ENCODE measurements at regions not wholly inside any gene's neighbourhood (a gene's known extent, or its start where the extent isn't known, plus 50 kb on each side); places are given as distances from the start of the nearest gene placed in this dataset.
"Not testable (repeated sequence)": the region's sequence is repeated elsewhere in the genome, so short reads cannot be mapped to it uniquely, and the experiment has no call there.

DNA sequence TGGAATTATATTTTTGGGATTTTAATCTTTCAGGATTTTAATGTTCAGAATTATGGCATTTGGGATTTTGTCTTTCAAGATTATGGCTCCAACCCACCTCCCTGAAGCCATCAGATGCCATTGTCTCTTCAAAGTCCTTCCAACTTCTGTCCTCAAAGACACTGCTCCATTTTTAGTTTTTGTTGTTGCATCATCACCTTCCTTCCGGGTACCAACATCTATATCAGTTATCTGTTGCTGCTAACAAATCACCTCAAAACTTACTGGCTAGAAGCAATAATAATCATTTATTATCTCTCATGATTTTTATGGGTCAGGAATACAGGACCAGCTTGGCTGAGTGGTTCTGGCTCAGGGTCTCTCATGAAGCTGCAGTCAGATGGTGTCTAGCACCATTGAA is 138.8 kb upstream of the ZBED5 start:
- no peak for DNase-seq

DNA sequence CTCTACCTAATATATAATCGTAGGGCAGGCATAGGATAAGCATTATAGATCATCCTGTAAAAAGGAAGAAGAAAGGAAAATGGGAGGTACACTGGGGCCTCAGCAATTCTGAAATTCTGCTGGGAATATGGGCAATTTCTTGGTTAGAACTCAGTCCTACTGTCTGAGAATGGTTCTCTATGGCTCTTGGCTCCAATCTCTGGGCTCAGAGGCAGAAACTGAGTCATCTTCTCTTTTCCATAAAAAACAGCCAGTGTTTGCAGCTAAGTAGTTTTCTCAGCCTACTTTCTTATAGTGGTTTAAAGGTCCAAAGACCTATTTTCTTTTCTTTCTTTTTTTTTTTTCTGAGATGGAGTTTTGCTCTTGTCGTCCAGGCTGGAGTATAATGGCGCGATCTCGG is 135.8 kb upstream of the ZBED5 start:
- DNase-seq, result no peak

DNA sequence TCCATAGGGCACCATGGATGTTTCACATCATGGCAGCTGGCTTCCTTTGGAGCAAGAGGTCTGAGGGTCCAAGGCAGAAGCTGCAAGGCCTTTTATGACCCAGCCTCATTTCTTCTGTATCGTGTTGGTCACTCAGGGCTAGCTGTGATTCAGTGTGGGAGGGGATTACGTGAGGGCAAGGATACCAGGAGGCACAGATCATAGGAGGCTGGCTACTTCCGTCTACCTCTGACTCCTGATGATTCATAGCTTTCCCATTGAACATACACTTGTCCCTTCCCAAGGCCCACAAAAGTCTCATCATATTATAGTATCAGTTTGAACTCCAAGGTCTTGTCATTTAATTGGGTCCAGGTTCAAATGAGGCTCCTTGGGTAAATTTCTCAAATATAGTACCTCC is 135.3 kb upstream of the ZBED5 start:
- no peak for DNase-seq

DNA sequence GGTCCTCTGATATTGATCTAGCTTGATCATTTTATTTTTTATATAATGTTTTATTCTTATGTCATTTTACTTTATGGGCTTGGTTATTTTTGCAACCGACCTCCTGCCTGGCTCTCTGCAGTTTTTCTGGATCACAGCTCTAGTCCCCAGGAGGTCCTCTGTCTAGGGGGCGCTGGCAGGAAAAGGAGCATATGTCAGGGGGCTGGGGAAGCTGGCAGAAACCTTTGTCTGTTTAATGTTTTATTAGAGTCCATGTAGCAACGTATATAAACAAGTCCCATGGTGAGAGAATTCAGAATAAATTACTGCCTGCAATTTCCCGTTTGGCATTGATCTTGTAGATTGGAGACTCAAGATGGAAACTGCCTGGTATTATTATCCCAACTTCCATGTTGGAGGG is 133.5 kb upstream of the ZBED5 start:
- DNase-seq, result no peak

DNA sequence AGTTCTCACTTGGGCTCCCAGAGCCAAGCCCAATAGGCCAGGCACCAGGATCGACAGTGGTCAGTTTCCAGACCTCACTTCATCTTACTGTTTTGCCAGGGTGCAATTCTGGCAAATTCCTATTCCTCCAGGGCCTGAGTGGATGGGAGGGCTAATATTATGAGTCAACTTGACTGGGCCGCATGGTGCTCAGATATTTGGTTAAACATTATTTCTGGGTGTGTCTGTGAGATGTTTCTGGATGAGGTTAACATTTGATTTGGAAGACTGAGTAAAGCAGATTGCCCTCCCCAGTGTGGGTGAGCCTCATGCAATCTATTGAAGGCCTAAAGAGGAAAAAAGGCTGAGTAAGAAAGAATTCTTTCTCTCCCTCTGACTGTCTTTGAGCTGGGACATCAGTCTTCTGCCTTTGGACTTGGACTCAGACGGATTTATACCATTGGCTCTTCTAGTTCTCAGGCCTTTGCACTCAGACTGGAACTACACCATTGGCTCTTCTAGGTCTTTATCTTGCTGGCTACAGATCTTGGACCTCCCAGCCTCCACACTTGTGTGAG is 132.9 kb upstream of the ZBED5 start:
- no peak for DNase-seq

DNA sequence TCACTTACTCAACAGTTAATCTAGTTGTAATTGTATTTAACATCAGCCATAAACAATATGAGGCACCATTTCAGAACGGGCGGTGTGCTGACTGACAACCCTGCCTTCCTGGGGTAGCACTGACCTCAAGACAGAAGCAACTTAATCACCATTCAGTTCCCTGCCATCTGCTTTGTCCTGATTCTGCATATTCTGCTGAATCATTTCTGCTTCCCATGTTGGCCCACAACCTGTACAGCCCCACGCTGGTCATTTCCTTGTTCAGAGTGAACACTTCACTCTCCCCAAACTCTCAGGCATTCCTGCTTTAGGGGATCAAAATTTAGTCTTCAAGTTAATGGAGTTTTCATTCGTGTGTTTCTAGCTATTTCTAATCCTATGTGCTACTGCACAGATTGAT is 132.3 kb upstream of the ZBED5 start:
- DNase-seq, result no peak

DNA sequence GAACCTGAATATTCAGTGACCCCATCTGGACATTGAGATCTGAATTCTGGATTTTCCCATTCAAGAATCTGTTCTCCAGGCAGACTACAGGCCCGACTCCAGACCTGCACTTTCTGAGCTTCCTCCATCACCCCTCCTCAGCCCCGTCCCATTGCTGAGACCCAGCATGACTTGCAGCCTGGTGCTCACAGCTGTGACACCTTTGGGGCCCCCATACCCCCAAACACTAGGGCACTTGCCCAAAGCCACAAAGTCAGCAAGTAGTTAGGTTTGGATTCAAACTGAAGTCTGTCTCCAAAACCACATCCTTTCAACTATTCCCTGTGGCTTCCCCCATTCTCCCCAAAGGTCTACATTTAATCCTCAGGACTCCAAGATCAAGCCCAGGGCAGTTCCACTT is 128.2 kb upstream of the ZBED5 start:
- no peak for DNase-seq

DNA sequence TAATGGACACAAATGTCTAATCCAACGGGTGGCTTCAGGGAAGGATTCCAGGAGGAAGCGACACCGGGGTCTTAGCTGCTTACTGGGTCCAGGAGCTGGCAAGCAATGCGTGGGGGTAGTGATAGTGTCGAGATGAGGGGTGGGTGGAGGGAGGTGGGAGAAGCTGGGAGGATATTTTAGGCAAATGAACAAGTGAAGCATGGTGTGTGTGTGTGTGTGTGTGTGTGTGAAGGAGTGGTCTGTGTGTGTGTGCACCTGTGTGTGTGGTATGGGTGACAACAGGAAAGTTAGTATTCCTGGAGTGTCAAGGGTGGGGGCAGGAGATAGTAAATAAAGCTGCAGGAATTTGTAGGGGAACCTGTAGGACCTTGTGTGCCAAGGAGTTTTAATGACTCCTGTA is 126.9 kb upstream of the ZBED5 start:
- DNase-seq, result no peak

DNA sequence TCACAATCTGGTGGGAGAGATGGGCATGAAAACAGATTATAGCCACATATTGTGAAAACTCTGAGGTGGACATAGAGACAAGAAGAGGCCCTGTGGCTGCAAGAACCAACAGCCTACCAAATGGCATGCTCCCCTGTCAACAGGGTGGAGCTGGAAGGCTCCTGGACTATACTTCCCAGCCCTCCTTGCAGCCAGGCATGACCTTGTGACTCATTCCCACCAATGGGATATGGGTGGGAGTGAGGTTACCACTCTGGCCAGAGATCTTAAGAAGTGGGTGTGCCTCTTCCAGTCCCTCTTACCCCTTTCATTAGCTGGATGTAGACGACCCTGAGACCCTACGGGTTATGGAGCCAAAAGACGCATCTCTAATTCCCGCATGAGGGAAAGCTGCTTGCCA is 126.4 kb upstream of the ZBED5 start:
- no peak for DNase-seq

DNA sequence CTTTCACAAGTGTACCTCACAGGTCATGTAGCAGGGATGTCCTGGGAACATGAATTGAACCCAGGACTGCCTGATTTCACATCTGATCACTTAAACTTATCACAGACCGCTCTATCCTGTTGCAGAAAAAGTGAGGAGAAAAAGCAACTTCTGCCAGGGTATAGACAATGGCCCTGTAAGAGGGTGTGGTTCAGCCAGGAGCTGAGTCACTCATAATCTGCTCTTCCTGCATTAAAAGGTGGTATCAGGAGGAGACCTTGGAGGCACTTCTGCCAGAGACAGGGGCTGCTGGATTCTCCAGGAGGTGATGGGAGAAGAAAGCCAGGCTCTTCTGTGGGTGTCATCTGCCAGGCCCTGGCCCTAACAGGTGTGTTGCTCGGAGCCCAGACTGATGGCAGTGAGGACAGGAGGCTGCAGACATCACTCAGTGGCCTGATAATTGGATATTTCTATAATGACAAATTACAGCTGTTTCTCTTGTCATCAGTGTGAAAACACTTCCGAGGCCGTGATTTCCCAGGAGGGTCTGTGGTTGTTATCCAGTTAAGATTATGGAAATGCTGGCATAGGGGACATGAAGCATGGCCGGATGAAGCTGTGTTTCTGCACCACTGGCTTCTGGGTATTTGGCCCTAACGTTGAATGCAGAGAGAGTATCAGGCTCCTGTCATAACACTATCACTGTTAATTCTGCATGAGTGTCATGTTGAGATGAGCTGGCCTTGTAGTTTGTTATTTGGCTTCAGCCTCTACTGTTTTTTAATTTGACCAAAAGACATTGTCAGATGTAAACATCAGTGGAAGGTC is 125.1 kb upstream of the ZBED5 start:
- no peak for DNase-seq

DNA sequence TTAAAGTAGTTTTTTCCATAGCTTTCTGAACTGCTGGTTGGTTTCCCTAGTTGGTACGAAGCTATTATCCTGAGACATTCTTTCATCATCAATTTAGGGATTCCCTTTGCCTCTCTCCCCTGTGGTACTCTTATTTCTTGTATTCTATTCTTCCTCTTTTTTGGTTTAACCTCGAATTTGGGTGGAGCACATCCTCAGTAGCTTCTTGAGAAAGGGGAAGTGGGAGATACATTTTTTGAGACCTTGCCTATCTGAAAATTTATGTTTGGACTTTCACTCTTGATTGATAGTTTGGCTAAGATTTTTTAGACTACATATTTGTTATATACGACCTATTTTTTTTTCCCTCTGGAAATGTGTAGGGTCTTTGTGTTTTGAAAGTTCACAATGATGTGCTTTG is 121.7 kb upstream of the ZBED5 start:
- DNase-seq, result no peak

DNA sequence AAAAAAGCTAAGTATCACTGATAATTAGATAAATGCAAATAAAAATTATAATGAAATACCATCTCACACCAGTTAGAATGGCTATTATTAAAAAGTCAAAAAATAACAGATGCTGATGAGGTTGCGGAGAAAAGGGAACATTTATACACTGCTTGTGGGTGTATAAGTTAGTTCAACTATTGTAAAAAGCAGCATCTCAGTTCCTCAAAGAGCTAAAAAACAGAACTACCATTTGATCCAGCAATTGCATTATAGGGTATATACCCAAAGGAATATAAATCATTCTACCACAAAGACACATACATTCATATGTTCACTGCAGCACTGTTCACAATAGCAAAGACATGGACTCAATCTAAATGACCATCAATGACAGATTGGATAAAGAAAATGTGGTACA is 120.3 kb upstream of the ZBED5 start:
- DNase-seq, result no peak

DNA sequence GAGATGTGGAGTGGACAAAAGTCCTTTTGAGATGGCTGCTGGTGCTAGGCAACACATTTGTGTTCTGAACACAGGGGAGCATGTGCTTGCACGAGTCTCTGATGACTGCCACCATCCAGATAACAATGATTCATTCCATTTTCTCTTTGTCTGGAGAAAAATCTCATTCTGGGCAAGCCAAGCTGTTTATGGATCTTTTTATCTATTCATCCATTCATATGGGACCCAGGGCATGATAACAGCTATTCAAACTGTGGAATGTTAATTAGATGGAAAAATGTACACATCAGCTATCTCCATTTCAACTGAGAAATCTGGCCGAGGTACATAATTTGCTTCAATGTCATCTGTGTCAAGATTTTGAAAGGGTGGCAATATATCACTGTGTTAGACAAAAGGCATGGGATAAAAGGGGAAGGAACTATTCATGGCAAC is 117.5 kb upstream of the ZBED5 start:
- DNase-seq, result no peak

DNA sequence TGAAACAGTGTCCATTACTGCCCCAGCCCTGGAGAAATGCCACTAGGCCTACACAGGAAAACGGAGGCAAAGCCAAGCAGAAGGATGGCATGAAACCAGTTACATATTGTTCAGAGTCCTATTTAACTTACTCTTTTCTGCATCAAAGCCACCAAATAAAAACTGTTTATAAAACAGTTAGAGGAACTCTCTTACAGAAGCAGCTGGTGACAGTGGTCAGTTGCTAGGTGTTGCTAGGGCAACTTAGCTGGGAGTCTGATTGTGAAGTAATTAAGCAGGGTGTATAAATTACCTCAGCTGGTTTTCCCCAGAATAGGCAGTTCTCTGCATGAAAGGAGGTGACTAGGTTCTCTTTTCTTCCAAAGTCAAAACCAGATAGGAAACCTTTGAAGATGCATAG is 115.6 kb upstream of the ZBED5 start:
- no peak for DNase-seq

DNA sequence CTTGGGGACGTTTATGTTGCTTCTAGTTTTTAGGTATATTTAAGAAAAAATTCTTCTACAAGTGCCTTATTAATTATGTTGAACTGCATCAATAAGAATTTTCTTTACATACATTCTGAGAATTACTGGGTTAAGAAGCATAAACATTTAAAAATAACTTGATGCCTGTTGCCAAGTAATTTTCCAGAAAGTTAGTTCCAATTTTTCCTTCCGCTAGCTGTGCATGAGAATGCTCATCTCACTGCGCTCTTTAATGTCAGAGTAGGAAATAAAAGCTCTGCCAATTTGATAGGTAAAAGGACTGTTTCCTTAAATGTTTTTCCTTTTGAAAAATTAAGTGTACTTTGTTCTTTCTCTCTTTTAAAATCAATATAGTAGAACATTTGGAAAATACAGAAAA is 113.1 kb upstream of the ZBED5 start:
- DNase-seq, result no peak

DNA sequence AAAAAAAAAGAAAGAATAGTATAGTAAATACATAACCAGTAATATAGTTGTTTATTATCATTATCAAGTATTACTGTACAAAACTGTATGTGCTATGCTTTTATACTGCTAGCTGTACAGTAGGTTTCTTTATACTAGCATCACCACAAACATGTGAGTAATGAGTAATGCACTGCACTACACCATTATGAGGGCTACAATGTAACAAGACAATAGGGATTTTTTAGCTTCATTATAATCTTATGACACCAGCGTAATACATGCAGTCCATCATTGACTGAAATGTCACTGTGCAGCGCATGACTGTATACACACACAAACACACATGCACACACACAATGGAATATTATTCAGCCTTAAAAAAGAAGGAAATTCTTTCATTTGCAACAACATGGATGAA is 111.5 kb upstream of the ZBED5 start:
- DNase-seq, result no peak

DNA sequence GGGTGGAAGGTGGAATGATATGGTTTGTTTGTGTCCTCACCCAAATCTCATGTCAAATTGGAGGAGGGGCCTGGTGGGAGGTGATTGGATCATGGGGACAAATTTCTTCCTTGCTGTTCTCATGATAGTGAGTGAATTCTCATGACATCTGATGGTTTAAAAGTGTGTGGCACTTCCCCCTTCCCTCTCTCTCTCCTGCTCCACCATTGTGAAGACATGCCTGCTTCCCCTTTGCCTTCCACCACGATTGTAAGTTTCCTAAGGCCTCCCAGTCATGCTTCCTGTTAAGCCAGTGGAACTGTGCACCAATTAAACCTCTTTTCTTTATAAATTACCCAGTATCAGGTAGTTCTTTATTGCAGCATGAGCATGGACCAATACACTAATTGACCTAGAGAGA is 99.0 kb upstream of the ZBED5 start:
- not testable (repeated sequence) for DNase-seq

DNA sequence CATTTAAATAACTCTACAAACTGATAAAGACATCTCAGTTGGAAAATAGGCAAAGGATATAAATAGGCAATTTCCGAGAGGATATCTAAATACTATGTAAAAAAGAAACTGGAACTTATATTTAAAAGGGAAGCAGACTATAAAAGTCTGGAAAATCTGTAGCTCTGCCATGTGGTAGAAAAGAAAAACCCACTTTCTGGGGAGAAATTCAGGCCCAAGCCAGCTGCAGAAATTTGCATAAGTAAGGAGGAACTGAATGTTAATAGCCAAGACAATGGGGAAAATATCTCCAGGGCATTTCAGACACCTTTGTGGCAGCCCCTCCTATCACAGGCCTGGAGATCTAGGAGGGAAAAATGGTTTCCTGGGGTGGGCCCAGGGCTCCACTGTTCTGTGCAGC is 97.8 kb upstream of the ZBED5 start:
- DNase-seq, result no peak

DNA sequence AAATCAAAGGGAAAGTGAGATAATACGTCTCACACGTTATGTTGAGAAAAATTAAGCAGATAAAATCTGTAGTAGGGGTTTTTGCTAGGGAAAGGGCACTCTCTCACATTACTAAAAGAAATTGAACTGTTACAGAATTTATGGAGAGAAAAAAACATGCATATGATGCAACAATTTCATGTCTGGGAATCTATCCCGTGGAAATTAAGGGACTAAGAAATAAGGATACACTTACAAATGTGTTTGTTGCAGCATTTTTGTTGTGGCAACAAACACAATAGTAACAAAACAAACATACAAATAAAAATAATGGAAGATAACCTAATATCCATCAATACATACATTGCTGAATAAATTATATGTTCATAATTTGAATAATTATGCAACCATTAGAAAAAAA is 96.3 kb upstream of the ZBED5 start:
- no peak for DNase-seq

DNA sequence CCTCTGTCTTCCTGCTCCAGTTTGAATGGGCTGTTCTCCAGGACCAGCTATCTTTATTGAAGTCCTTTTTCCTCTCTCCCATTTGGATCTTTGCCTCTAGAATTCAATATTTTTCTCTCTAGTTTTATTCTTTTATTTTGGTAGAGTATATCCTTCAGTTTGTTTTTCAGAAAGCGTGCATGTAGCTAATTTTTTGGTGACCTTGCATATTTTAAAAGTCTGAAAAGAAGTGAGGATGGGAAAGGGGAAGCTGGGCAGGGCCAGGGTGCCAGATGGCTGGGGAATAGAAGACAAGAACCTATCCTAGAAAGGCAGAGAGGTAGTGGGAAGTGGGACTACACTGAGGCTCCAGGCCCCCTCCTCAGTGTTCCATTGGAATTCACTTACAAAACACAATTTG is 95.0 kb upstream of the ZBED5 start:
- DNase-seq, result no peak

DNA sequence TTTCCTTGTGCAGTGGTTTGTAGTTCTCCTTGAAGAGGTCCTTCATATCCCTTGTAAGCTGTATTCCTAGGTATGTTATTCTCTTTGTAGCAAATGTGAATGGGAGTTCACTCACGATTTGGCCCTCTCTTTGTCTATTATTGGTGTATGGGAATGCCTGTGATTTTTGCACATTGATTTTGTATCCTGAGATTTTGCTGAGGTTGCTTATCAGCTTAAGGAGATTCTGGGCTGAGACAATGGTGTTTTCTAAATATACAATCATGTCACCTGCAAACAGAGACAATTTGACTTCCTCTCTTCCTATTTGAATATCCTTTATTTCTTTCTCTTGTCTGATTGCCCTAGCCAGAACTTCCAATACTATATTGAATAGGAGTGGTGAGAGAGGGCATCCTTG is 90.1 kb upstream of the ZBED5 start:
- not testable (repeated sequence) for DNase-seq

DNA sequence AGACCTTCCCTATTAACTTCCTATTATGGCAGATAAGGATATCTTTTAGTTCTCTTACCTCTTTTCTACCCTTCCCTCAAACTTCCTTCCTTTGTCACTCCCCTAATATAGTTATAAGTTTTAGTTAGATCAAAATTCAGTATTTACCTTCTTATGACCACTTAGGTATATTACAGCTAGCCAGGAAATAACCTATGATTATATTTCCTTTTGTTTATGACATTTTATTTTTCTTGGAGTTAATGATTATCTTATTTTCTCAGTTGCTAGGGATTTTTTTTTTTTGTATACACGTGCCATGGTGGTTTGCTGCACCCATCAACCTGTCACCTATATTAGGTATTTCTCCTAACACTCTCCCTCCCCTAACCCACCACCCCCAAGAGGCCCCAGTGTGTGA is 88.2 kb upstream of the ZBED5 start:
- no peak for DNase-seq

DNA sequence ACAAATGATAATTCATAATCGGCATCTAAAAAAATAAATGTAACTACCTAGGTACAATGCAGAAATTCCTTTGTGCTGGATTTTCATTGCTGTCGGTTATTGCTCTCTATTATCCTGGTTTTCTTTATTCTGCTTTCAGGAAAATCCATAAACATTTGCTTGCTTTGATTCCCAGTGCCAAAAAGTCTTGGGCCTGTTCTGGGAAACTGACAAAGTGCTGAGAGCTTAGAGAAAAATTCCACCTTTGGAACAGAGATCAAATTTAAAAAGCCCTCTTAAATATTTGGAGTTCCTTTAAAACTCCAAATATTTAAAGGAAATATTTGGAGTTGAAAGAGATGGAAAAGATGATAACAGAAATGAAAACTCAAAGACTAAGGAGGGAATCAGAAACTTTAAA is 87.3 kb upstream of the ZBED5 start:
- DNase-seq, result no peak

DNA sequence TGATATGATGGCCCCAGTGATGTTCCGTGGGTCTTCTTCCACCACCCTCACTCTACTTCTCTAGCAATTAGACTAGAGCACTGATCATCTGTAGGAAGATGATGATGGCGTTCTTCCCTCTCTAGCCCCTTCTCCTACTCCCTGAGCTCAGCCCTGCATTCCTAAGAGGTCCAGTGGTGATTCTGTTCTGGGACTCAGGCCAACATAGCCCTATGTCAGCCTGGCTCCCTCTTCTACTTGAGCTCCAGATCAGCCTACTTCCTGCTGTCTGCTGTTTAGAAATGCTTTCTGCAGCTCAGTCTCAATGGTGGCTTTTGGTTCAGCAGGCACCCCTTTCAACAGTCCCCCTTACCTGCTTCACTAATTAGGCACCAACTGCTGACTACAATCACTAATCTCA is 86.1 kb upstream of the ZBED5 start:
- no peak for DNase-seq

DNA sequence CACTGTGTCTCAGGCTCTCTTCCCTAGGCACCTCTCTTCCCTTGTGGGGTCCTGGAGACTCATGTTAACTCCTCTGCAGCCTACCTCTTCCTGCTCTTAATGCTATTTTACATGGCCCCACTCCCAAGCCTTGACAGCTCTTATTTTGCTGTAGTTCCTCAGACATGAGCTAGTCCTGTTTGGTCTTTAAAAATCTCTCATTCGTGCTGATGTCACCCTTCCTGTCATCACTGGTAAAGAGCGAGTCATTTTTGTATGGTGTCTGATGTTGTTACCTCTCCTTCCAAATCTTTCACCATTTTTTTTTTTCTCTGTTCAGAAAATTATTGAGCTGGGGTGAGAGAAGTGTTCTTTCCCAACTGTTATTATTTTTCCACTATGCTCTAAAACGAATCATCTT is 84.8 kb upstream of the ZBED5 start:
- no peak for DNase-seq

Measured in stimulated activated naive CD4-positive, alpha-beta T cell treated with Interleukin-2 at 50 U/mL for 16 hours (primary cell).